Upper lobe of left lung (tissue), 6 donors: ENCODE measurements at regions not wholly inside any gene's neighbourhood (a gene's known extent, or its start where the extent isn't known, plus 50 kb on each side); places are given as distances from the start of the nearest gene placed in this dataset.

Source experiments
- ATAC-seq, 2 donors: fragments of 200-7000 bp; cut with Tn5 transposase; one replicate each; pipeline ENCODE4 v1.9.1; 2022; ENCODE audit warnings: mild to moderate bottlenecking in 2 of 2, moderate library complexity in 2 of 2; ENCODE audit not compliant: low FRiP score in 2 of 2
- DNase-seq, 2 donors: peaks; one replicate each; pipeline ENCODE4 v3.0.0-alpha.2; 2019 to 2020
- H3K27ac ChIP-seq, 4 donors: fragments of 200-600 bp; sonication (generic); one replicate each; pipeline ENCODE4 v1.5.1; 2016 to 2019
- H3K27me3 ChIP-seq, 4 donors: fragments of 200-600 bp; sonication (generic); one replicate each; pipeline ENCODE4 v1.5.1; 2017 to 2019
- H3K36me3 ChIP-seq, 4 donors: fragments of 200-600 bp; sonication (generic); one replicate each; pipeline ENCODE4 v1.5.1; 2016 to 2019
- H3K4me1 ChIP-seq, 4 donors: fragments of 200-600 bp; sonication (generic); one replicate each; pipeline ENCODE4 v1.5.1; 2018 to 2019
- H3K4me3 ChIP-seq, 4 donors: fragments of 200-600 bp; sonication (generic); one replicate each; pipeline ENCODE4 v1.5.1; 2017 to 2019; ENCODE audit warnings: mild to moderate bottlenecking in 2 of 4, moderate library complexity in 1 of 4
- H3K9me3 ChIP-seq, 4 donors: fragments of 200-600 bp; sonication (generic); one replicate each; pipeline ENCODE4 v1.5.1; 2018 to 2019
- CTCF ChIP-seq, 6 experiments: fragments of 450-650 bp in 4 of 6; fragments of 200-600 bp in 2 of 6; sonication (generic) in 2 of 6; IDR thresholded peaks; one replicate each; pipeline ENCODE4 v1.5.1; 2016 to 2019; ENCODE audit warnings: antibody characterized with exemption in 6 of 6
- EP300 ChIP-seq, 4 donors: sonication (generic); formaldehyde crosslinking; IDR thresholded peaks; one replicate each; pipeline ENCODE4 v1.5.1; 2017; ENCODE audit warnings: antibody characterized with exemption in 4 of 4, control low read depth in 2 of 4
- POLR2A ChIP-seq, 4 donors: fragments of 450-650 bp; IDR thresholded peaks; one replicate each; pipeline ENCODE4 v1.5.1; 2016 to 2017; ENCODE audit warnings: antibody characterized with exemption in 4 of 4, mild to moderate bottlenecking in 2 of 4
- POLR2AphosphoS5 ChIP-seq, 2 donors: sonication (generic); formaldehyde crosslinking; IDR thresholded peaks; one replicate each; pipeline ENCODE4 v1.5.1; 2017; ENCODE audit warnings: antibody characterized with exemption in 2 of 2
- WGBS, 2 donors: methylation state at CpG; one replicate each; pipeline ENCODE4 v1.1.5; 2017 to 2018; 5-methylcytosine and 5-hydroxymethylcytosine counted together
- donor health status: DM: no; HTN: no; CAD: no; lungs with moderate emphysema.
- donor health status: DM: no; HTN: yes; CAD: no; lungs with severe emphysema.

- DNase-seq (no peak), ATAC-seq (no peak)
- Histone ChIP-seq H3K36me3 (no peaks in the 10 kb centered on the region), H3K27ac (no peak overlapping the region), H3K4me3 (no peak overlapping the region), H3K4me1 (no peaks in the 10 kb centered on the region), H3K27me3 (no peaks in the 10 kb centered on the region), H3K9me3 (peaks cover 5 to 10% (median 8%) of the 10 kb centered on the region in 4 donors)
- TF ChIP-seq POLR2AphosphoS5 (IDR thresholded peaks at IDR 0.05) = no peak
- TF ChIP-seq POLR2A (IDR thresholded peaks at IDR 0.05) = no peak
- no peak for TF ChIP-seq EP300 (IDR thresholded peaks at IDR 0.05)
- no peak for TF ChIP-seq CTCF (IDR thresholded peaks at IDR 0.05)
- 85 to 91% methylated on average over 7 of the region's 7 CpGs for WGBS, 2 donors
Measured at GRCh38 chr11:128310676-128311445, 276.5 kb downstream of the ETS1 start.

- peaks cover 3 to 8% (median 6%) of the 10 kb centered on the region in 4 donors for H3K9me3 ChIP-seq
- ATAC-seq = no peak
- 64 to 70% methylated on average over 3 of the region's 3 CpGs for WGBS, 2 donors
- no peak overlapping the region for H3K27ac ChIP-seq
- TF ChIP-seq POLR2A (IDR thresholded peaks at IDR 0.05) = no peak
- TF ChIP-seq CTCF (IDR thresholded peaks at IDR 0.05) = no peak
- no peak for TF ChIP-seq EP300 (IDR thresholded peaks at IDR 0.05)
- DNase-seq = no peak
- no peaks in the 10 kb centered on the region for H3K4me1 ChIP-seq
- H3K36me3 ChIP-seq = no peaks in the 10 kb centered on the region
- H3K4me3 ChIP-seq = no peak overlapping the region
- H3K27me3 ChIP-seq = no peaks in the 10 kb centered on the region
Measured at GRCh38 chr11:128310005-128310404, 277.4 kb downstream of the ETS1 start.

- 95 to 99% methylated on average over 3 of the region's 3 CpGs for WGBS, 2 donors
- no peak overlapping the region for H3K4me3 ChIP-seq
- TF ChIP-seq CTCF (IDR thresholded peaks at IDR 0.05) (no peak), EP300 (IDR thresholded peaks at IDR 0.05) (no peak), POLR2A (IDR thresholded peaks at IDR 0.05) (no peak), POLR2AphosphoS5 (IDR thresholded peaks at IDR 0.05) (no peak)
- ATAC-seq = no peak
- H3K4me1 ChIP-seq = no peaks in the 10 kb centered on the region
- H3K27me3 ChIP-seq = no peaks in the 10 kb centered on the region
- H3K36me3 ChIP-seq = no peaks in the 10 kb centered on the region
- DNase-seq = no peak
- no peaks in the 10 kb centered on the region for H3K9me3 ChIP-seq
- H3K27ac ChIP-seq = no peak overlapping the region
Measured at GRCh38 chr11:128308794-128309193, 278.6 kb downstream of the ETS1 start.

- Histone ChIP-seq H3K9me3 (no peaks in the 10 kb centered on the region), H3K4me3 (no peak overlapping the region), H3K27me3 (no peaks in the 10 kb centered on the region), H3K27ac (no peak overlapping the region), H3K4me1 (no peaks in the 10 kb centered on the region), H3K36me3 (no peaks in the 10 kb centered on the region)
- 74 to 82% methylated on average over 1 of the region's 1 CpG for WGBS, 2 donors
- no peak for ATAC-seq
- no peak for DNase-seq
- TF ChIP-seq EP300 (IDR thresholded peaks at IDR 0.05) (no peak), POLR2AphosphoS5 (IDR thresholded peaks at IDR 0.05) (no peak), CTCF (IDR thresholded peaks at IDR 0.05) (no peak), POLR2A (IDR thresholded peaks at IDR 0.05) (no peak)
Measured at GRCh38 chr11:128305588-128305987, 281.8 kb downstream of the ETS1 start.
